Progenitor cell of endocrine pancreas (in vitro differentiated cells): ENCODE measurements at regions not wholly inside any gene's neighbourhood (a gene's known extent, or its start where the extent isn't known, plus 50 kb on each side); places are given as distances from the start of the nearest gene placed in this dataset.

Experiments used
- DNase-seq: peaks from one replicate; pipeline ENCODE4 v3.0.0; 2021; ENCODE audit warnings: low spot score; ENCODE audit not compliant: unreplicated experiment
- H3K27ac Mint-ChIP-seq: 2 replicates; pipeline ENCODE4 v1.8.0; 2021; ENCODE audit warnings: mild to moderate bottlenecking, moderate library complexity, mixed read lengths
- H3K27me3 Mint-ChIP-seq: 2 replicates; pipeline ENCODE4 v1.8.0; 2021; ENCODE audit warnings: mixed read lengths
- H3K36me3 Mint-ChIP-seq: 2 replicates; pipeline ENCODE4 v1.8.0; 2022; ENCODE audit warnings: mixed read lengths; ENCODE audit not compliant: insufficient read depth
- H3K4me1 Mint-ChIP-seq: 2 replicates; pipeline ENCODE4 v1.8.0; 2021; ENCODE audit warnings: low read depth, mixed read lengths
- H3K4me3 Mint-ChIP-seq: 2 replicates; pipeline ENCODE4 v1.8.0; 2021; ENCODE audit warnings: low read depth, mild to moderate bottlenecking, moderate library complexity, mixed read lengths
- H3K9me3 Mint-ChIP-seq: 2 replicates; pipeline ENCODE4 v1.8.0; 2021; ENCODE audit warnings: low read depth, mixed read lengths
- CTCF ChIP-seq: fragments of 200-600 bp; sonication (generic); IDR thresholded peaks from one replicate; pipeline ENCODE4 v1.5.0; 2021; ENCODE audit warnings: antibody characterized with exemption, mild to moderate bottlenecking; ENCODE audit not compliant: unreplicated experiment

GRCh38 chr7:153258686-153259085, 499.1 kb downstream of the ACTR3B start:
- Mint-ChIP-seq H3K4me1 (no peaks in the 10 kb centered on the region), H3K27me3 (no peaks in the 10 kb centered on the region), H3K27ac (no peak overlapping the region), H3K4me3 (no peak overlapping the region), H3K36me3 (peaks cover 5% of the 10 kb centered on the region), H3K9me3 (peaks cover 75% of the 10 kb centered on the region)
- no peak for DNase-seq
- TF ChIP-seq CTCF = no peak

- TF ChIP-seq CTCF = no peak
- no peaks in the 10 kb centered on the region for H3K4me1 Mint-ChIP-seq
- H3K9me3 Mint-ChIP-seq = peaks cover 74% of the 10 kb centered on the region
- DNase-seq = no peak
- no peaks in the 10 kb centered on the region for H3K27me3 Mint-ChIP-seq
- H3K4me3 Mint-ChIP-seq = no peak overlapping the region
- H3K27ac Mint-ChIP-seq = no peak overlapping the region
- no peaks in the 10 kb centered on the region for H3K36me3 Mint-ChIP-seq
Observed at GRCh38 chr7:153276394-153276793, 516.8 kb downstream of the ACTR3B start.

GRCh38 chr7:153286763-153287162, 527.2 kb downstream of the ACTR3B start:
- TF ChIP-seq CTCF = no peak
- H3K36me3 Mint-ChIP-seq = no peaks in the 10 kb centered on the region
- H3K27me3 Mint-ChIP-seq = no peaks in the 10 kb centered on the region
- no peaks in the 10 kb centered on the region for H3K4me1 Mint-ChIP-seq
- peaks cover 74% of the 10 kb centered on the region for H3K9me3 Mint-ChIP-seq
- no peak for DNase-seq
- H3K4me3 Mint-ChIP-seq = no peak overlapping the region
- no peak overlapping the region for H3K27ac Mint-ChIP-seq

GRCh38 chr7:153290066-153290465, 530.5 kb downstream of the ACTR3B start:
- Mint-ChIP-seq H3K4me1 (no peaks in the 10 kb centered on the region), H3K9me3 (peaks cover 72% of the 10 kb centered on the region), H3K4me3 (no peak overlapping the region)

GRCh38 chr7:153297141-153297540, 537.6 kb downstream of the ACTR3B start:
- no peak for TF ChIP-seq CTCF
- no peak overlapping the region for H3K4me3 Mint-ChIP-seq
- H3K9me3 Mint-ChIP-seq = peaks cover 70% of the 10 kb centered on the region
- peaks cover 5% of the 10 kb centered on the region for H3K36me3 Mint-ChIP-seq
- no peak for DNase-seq
- no peak overlapping the region for H3K27ac Mint-ChIP-seq
- H3K27me3 Mint-ChIP-seq = no peaks in the 10 kb centered on the region
- no peaks in the 10 kb centered on the region for H3K4me1 Mint-ChIP-seq

More at GRCh38 chr7:153290066-153290465, 530.5 kb downstream of the ACTR3B start:
- Mint-ChIP-seq H3K27me3 (no peaks in the 10 kb centered on the region), H3K36me3 (peaks cover 2% of the 10 kb centered on the region), H3K27ac (no peak overlapping the region)
- no peak for DNase-seq
- no peak for TF ChIP-seq CTCF
